Naive thymus-derived CD4-positive, alpha-beta T cell (primary cell): ENCODE measurements at regions not wholly inside any gene's neighbourhood (a gene's known extent, or its start where the extent isn't known, plus 50 kb on each side); places are given as distances from the start of the nearest gene placed in this dataset.
A peak's percentile ranks its signal among the peaks of the same experiment; 100 is the strongest.

ENCODE experiments used
- ATAC-seq: fragments of 150-1000 bp; cut with Tn5 transposase; 2 replicates; pipeline ENCODE4 v1.10.0; 2021; ENCODE audit warnings: mild to moderate bottlenecking, moderate library complexity
- CTCF ChIA-PET: fragments of 350-600 bp; sonication (Branson Sonifier 250); formaldehyde crosslinking; loops from one replicate; lab custom pipeline; 2021; ENCODE audit warnings: antibody characterized with exemption; lab: Charles Lee
- POLR2A ChIA-PET: fragments of 350-600 bp; sonication (Branson Sonifier 250); formaldehyde crosslinking; loops from one replicate; lab custom pipeline; 2021; ENCODE audit warnings: antibody characterized with exemption, inconsistent platforms; lab: Charles Lee
- DNase-seq, 9 donors: peaks; one replicate each; pipeline versions ENCODE4 v3.0.0 to v3.0.0-alpha.2; 2020 to 2022; ENCODE audit warnings: mixed read lengths in 1 of 9
- H3K27ac ChIP-seq: one replicate; pipeline ENCODE4 v1.7.0; 2013; ENCODE audit warnings: mild to moderate bottlenecking, low read depth, low read length, moderate library complexity
- H3K27me3 ChIP-seq, 2 donors: one replicate each; pipeline ENCODE4 v1.7.0; 2013; ENCODE audit warnings: low read length in 2 of 2, mild to moderate bottlenecking in 2 of 2, moderate library complexity in 2 of 2; ENCODE audit not compliant: control insufficient read depth in 2 of 2, insufficient read depth in 2 of 2
- H3K36me3 ChIP-seq, 3 experiments: 1 replicate in 2 of 3; 2 replicates in 1 of 3; pipeline ENCODE4 v1.7.0; 2013; ENCODE audit warnings: low read length in 3 of 3, mild to moderate bottlenecking in 3 of 3, moderate library complexity in 1 of 3; ENCODE audit not compliant: insufficient read depth in 3 of 3, control insufficient read depth in 2 of 3
- H3K4me1 ChIP-seq, 2 donors: one replicate each; pipeline ENCODE4 v1.7.0; 2013; ENCODE audit warnings: low read length in 2 of 2, mild to moderate bottlenecking in 2 of 2, moderate library complexity in 1 of 2; ENCODE audit not compliant: control insufficient read depth in 2 of 2, insufficient read depth in 2 of 2
- H3K4me3 ChIP-seq: 2 replicates; pipeline ENCODE4 v1.7.0; 2013; ENCODE audit warnings: mild to moderate bottlenecking, low read length
- H3K9me3 ChIP-seq, 3 experiments: 1 replicate in 2 of 3; 2 replicates in 1 of 3; pipeline ENCODE4 v1.7.0; 2013; ENCODE audit warnings: low read length in 3 of 3; ENCODE audit not compliant: control insufficient read depth in 2 of 3
- H3K27ac Mint-ChIP-seq, 9 donors: one replicate each; pipeline ENCODE4 v1.8.0; 2020 to 2022; ENCODE audit warnings: mixed read lengths in 9 of 9, mild to moderate bottlenecking in 8 of 9, moderate library complexity in 5 of 9, inconsistent platforms in 2 of 9
- H3K27me3 Mint-ChIP-seq, 5 donors: one replicate each; pipeline ENCODE4 v1.8.0; 2021 to 2022; ENCODE audit warnings: mixed read lengths in 5 of 5, mild to moderate bottlenecking in 1 of 5
- H3K36me3 Mint-ChIP-seq, 5 donors: one replicate each; pipeline ENCODE4 v1.8.0; 2020 to 2022; ENCODE audit warnings: mixed read lengths in 5 of 5, mild to moderate bottlenecking in 3 of 5, inconsistent platforms in 1 of 5
- H3K4me1 Mint-ChIP-seq, 7 donors: one replicate each; pipeline ENCODE4 v1.8.0; 2020 to 2022; ENCODE audit warnings: mixed read lengths in 7 of 7, mild to moderate bottlenecking in 3 of 7, inconsistent platforms in 1 of 7
- H3K4me3 Mint-ChIP-seq, 10 donors: one replicate each; pipeline ENCODE4 v1.8.0; 2020 to 2022; ENCODE audit warnings: mild to moderate bottlenecking in 10 of 10, mixed read lengths in 10 of 10, moderate library complexity in 6 of 10, inconsistent platforms in 2 of 10
- H3K9me3 Mint-ChIP-seq, 11 donors: one replicate each; pipeline ENCODE4 v1.8.0; 2020 to 2022; ENCODE audit warnings: mixed read lengths in 11 of 11, mild to moderate bottlenecking in 4 of 11, inconsistent platforms in 1 of 11, moderate library complexity in 1 of 11
- intact Hi-C, 2 donors: fragments of 100-400 bp; cut with micrococcal nuclease; formaldehyde crosslinking; loops; one replicate each; pipeline ENCODE4 v1.15.1; 2023

DNA sequence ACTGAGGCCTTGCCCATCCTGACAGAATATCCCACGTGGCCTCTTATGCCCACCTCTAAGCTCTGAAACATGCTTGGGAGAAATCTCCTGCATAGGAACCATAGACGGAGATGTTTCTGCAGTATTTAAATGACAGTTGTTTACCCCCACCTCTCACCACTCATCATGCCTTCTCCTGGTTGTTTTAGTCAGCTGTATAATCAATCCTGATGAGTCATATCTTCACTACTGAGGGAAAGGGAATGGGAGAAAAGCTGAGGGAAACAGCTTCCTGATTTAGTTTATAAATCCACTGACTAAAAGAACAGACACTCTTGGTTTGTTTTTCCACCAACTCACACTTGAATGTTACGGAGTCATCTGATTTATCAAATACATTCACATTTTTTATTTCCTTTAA lies 113.2 kb upstream of the TENT5A start:
- DNase-seq (no peak), ATAC-seq (no peak)
- Mint-ChIP-seq H3K27ac (peak overlapping the region in 1 of 9 donors; percentile 27), H3K4me3 (no peak overlapping the region), H3K4me1 (peaks cover 0 to 2% (median 0%) of the 10 kb centered on the region in 7 donors), H3K27me3 (peaks cover 0 to 14% (median 6%) of the 10 kb centered on the region in 5 donors), H3K9me3 (peaks cover 0 to 9% (median under 1%) of the 10 kb centered on the region in 11 donors), H3K36me3 (no peaks in the 10 kb centered on the region)
- H3K4me1 ChIP-seq: no peaks in the 10 kb centered on the region
- no peaks in the 10 kb centered on the region for H3K9me3 ChIP-seq
- intact Hi-C loops: no loop called here
- no peaks in the 10 kb centered on the region for H3K36me3 ChIP-seq
- H3K27me3 ChIP-seq: no peaks in the 10 kb centered on the region
- CTCF ChIA-PET: no interaction called here
- POLR2A ChIA-PET: no interaction called here
- no peak overlapping the region for H3K27ac ChIP-seq
- no peak overlapping the region for H3K4me3 ChIP-seq

- intact Hi-C loops: no loop called here
- H3K27me3 ChIP-seq: no peaks in the 10 kb centered on the region
Measured at GRCh38 chr6:81864124-81864523, 111.6 kb upstream of the TENT5A start.

DNA sequence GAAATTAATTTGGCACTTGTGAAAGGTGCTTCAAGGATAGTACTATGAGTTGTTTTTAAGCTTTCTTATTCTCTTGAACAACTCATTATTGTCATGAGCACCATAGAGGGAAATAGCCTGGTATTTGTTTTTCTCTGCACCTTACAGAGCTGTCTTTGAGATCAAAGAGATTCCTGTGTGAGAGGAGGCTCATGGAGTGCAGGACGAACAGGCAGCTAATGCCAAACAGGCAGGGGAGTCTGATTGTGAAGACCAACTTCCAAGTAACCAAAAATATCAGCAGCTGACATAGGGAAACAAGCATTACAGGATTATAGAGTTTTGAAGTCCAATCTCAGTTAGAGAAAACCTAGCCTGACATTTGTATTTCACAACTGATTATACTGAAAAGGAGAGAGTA lies 110.6 kb upstream of the TENT5A start:
- Mint-ChIP-seq H3K27me3 (peaks cover 0 to 14% (median 3%) of the 10 kb centered on the region in 5 donors), H3K27ac (no peak overlapping the region), H3K9me3 (no peaks in the 10 kb centered on the region), H3K36me3 (no peaks in the 10 kb centered on the region), H3K4me1 (peaks cover 0 to 2% (median 0%) of the 10 kb centered on the region in 7 donors), H3K4me3 (no peak overlapping the region)
- Histone ChIP-seq H3K9me3 (no peaks in the 10 kb centered on the region), H3K4me3 (no peak overlapping the region), H3K4me1 (no peaks in the 10 kb centered on the region), H3K36me3 (no peaks in the 10 kb centered on the region), H3K27me3 (no peaks in the 10 kb centered on the region), H3K27ac (no peak overlapping the region)
- intact Hi-C loops: no loop called here
- ATAC-seq: no peak
- ChIA-PET POLR2A (no interaction called here), CTCF (no interaction called here)
- no peak for DNase-seq

More at GRCh38 chr6:81864124-81864523, 111.6 kb upstream of the TENT5A start:
- Mint-ChIP-seq H3K4me1 (peaks cover 0 to 2% (median 0%) of the 10 kb centered on the region in 7 donors), H3K36me3 (no peaks in the 10 kb centered on the region), H3K27me3 (peaks cover 0 to 14% (median 5%) of the 10 kb centered on the region in 5 donors), H3K27ac (no peak overlapping the region), H3K9me3 (peaks cover 0 to 4% (median 0%) of the 10 kb centered on the region in 11 donors), H3K4me3 (no peak overlapping the region)
- Histone ChIP-seq H3K4me1 (no peaks in the 10 kb centered on the region), H3K36me3 (no peaks in the 10 kb centered on the region), H3K4me3 (no peak overlapping the region), H3K27ac (no peak overlapping the region), H3K9me3 (no peaks in the 10 kb centered on the region)
- DNase-seq: no peak
- ChIA-PET POLR2A (no interaction called here), CTCF (no interaction called here)
- no peak for ATAC-seq

- Histone ChIP-seq H3K4me3 (no peak overlapping the region), H3K4me1 (no peaks in the 10 kb centered on the region), H3K27me3 (no peaks in the 10 kb centered on the region), H3K9me3 (no peaks in the 10 kb centered on the region), H3K36me3 (no peaks in the 10 kb centered on the region), H3K27ac (no peak overlapping the region)
- Mint-ChIP-seq H3K4me1 (peaks cover 0 to 2% (median 0%) of the 10 kb centered on the region in 7 donors), H3K27ac (no peak overlapping the region), H3K27me3 (peaks cover 0 to 12% (median 4%) of the 10 kb centered on the region in 5 donors), H3K4me3 (no peak overlapping the region), H3K9me3 (peaks cover 0 to 8% (median 0%) of the 10 kb centered on the region in 11 donors), H3K36me3 (no peaks in the 10 kb centered on the region)
- ChIA-PET CTCF (no interaction called here), POLR2A (no interaction called here)
- DNase-seq (no peak), ATAC-seq (no peak)
- intact Hi-C loops: no loop called here
Measured at GRCh38 chr6:81861281-81861680, 108.8 kb upstream of the TENT5A start.

DNA sequence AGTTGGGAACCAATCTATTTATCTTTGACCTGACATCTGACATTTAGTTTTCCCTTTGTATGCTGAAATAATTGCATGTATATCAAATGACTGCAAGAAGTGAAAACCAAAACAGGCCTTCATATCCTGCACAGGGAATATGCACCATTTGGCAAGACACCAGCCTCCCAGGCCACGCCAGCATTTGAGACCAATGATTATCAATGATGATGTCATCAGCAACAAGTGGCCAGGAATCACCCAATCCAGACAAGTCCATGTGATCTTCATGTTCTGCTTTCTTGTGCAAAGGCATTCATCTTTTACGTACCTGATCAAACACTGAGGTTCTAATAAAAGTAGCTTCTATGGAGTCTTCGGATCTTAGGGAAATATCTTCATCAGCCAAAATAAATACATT lies 107.4 kb upstream of the TENT5A start:
- H3K36me3 Mint-ChIP-seq: no peaks in the 10 kb centered on the region
- Histone ChIP-seq H3K9me3 (no peaks in the 10 kb centered on the region), H3K27me3 (no peaks in the 10 kb centered on the region), H3K4me1 (no peaks in the 10 kb centered on the region), H3K4me3 (no peak overlapping the region), H3K27ac (no peak overlapping the region), H3K36me3 (no peaks in the 10 kb centered on the region)
- H3K27ac Mint-ChIP-seq: no peak overlapping the region
- ChIA-PET POLR2A (no interaction called here), CTCF (no interaction called here)
- peaks cover 0 to 8% (median 0%) of the 10 kb centered on the region in 11 donors for H3K9me3 Mint-ChIP-seq
- no peaks in the 10 kb centered on the region for H3K4me1 Mint-ChIP-seq
- ATAC-seq (no peak), DNase-seq (no peak)
- peaks cover 0 to 9% (median 0%) of the 10 kb centered on the region in 5 donors for H3K27me3 Mint-ChIP-seq
- intact Hi-C loops: no loop called here
- H3K4me3 Mint-ChIP-seq: no peak overlapping the region

- ChIA-PET POLR2A (no interaction called here), CTCF (no interaction called here)
- Histone ChIP-seq H3K27ac (no peak overlapping the region), H3K9me3 (no peaks in the 10 kb centered on the region), H3K4me1 (no peaks in the 10 kb centered on the region), H3K36me3 (no peaks in the 10 kb centered on the region), H3K27me3 (no peaks in the 10 kb centered on the region), H3K4me3 (no peak overlapping the region)
- ATAC-seq (no peak), DNase-seq (no peak)
- H3K27me3 Mint-ChIP-seq: peaks cover 0 to 9% (median 0%) of the 10 kb centered on the region in 5 donors
- H3K4me3 Mint-ChIP-seq: no peak overlapping the region
- peaks cover 0 to 9% (median 0%) of the 10 kb centered on the region in 11 donors for H3K9me3 Mint-ChIP-seq
- no peaks in the 10 kb centered on the region for H3K36me3 Mint-ChIP-seq
- no peak overlapping the region for H3K27ac Mint-ChIP-seq
- H3K4me1 Mint-ChIP-seq: no peaks in the 10 kb centered on the region
- intact Hi-C loops: no loop called here
Measured at GRCh38 chr6:81857812-81858211, 105.3 kb upstream of the TENT5A start.

DNA sequence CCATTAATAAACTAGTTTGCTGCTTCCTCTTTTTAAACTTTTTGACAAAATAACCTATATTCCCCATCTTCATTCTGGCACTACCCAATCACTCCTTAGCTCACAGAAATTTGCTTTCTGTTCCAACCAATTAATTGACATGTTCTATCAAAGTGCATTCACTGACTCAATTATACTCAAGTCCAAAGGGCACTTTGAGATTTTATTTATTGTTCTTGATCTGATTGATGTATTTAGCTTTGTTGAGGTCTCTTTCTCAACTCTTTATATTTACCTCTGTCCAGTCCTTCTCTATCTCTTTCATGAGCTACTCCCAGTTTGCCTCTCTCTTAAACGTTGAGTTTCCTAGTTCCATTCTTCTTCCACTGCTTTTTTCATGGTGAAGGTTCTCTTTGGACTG lies 104.4 kb upstream of the TENT5A start:
- H3K36me3 ChIP-seq: no peaks in the 10 kb centered on the region
- H3K27ac ChIP-seq: no peak overlapping the region
- ATAC-seq (no peak), DNase-seq (no peak)
- ChIA-PET POLR2A (no interaction called here), CTCF (no interaction called here)
- no peaks in the 10 kb centered on the region for H3K27me3 ChIP-seq
- Mint-ChIP-seq H3K36me3 (no peaks in the 10 kb centered on the region), H3K4me1 (no peaks in the 10 kb centered on the region), H3K27me3 (peaks cover 0 to 9% (median 0%) of the 10 kb centered on the region in 5 donors), H3K27ac (no peak overlapping the region), H3K4me3 (no peak overlapping the region), H3K9me3 (peaks cover 0 to 13% (median 0%) of the 10 kb centered on the region in 11 donors)
- H3K9me3 ChIP-seq: no peaks in the 10 kb centered on the region
- no peaks in the 10 kb centered on the region for H3K4me1 ChIP-seq
- intact Hi-C loops: no loop called here
- no peak overlapping the region for H3K4me3 ChIP-seq
